CD4-positive, alpha-beta T cell treated with Interleukin-15 for 1 hour (primary cell): ENCODE measurements at regions not wholly inside any gene's neighbourhood (a gene's known extent, or its start where the extent isn't known, plus 50 kb on each side); places are given as distances from the start of the nearest gene placed in this dataset.

Source experiments
- DNase-seq: peaks from one replicate; pipeline ENCODE4 v3.0.0-alpha.2; 2020

- DNase-seq = no peak
These were observed 466.2 kb downstream of the ENC1 start for GRCh38 chr5:74174366-74174765.

- no peak for DNase-seq
These were observed 466.9 kb downstream of the ENC1 start for GRCh38 chr5:74173665-74174064.

GRCh38 chr5:74173241-74173640 is 467.3 kb downstream of the ENC1 start:
- no peak for DNase-seq

GRCh38 chr5:74169701-74170100 is 470.8 kb downstream of the ENC1 start:
- no peak for DNase-seq

- no peak for DNase-seq
These were observed 472.6 kb downstream of the ENC1 start for GRCh38 chr5:74167930-74168315.

- DNase-seq = no peak
These were observed 473.2 kb downstream of the ENC1 start for GRCh38 chr5:74167206-74167929.

- DNase-seq = no peak
These were observed 474.5 kb downstream of the ENC1 start for GRCh38 chr5:74166064-74166463.

GRCh38 chr5:74164725-74165235 is 475.7 kb downstream of the ENC1 start:
- DNase-seq = no peak

GRCh38 chr5:74162524-74162923 is 478.0 kb downstream of the ENC1 start:
- DNase-seq = no peak

- DNase-seq = no peak
These were observed 479.4 kb downstream of the ENC1 start for GRCh38 chr5:74161170-74161569.

- DNase-seq = no peak
These were observed 483.7 kb downstream of the ENC1 start for GRCh38 chr5:74156728-74157383.

- DNase-seq = no peak
These were observed 485.0 kb downstream of the ENC1 start for GRCh38 chr5:74155501-74155900.

GRCh38 chr5:74154526-74154925 is 486.0 kb downstream of the ENC1 start:
- DNase-seq = no peak

- no peak for DNase-seq
These were observed 487.2 kb downstream of the ENC1 start for GRCh38 chr5:74153255-74153790.

GRCh38 chr5:74152625-74153254 is 487.8 kb downstream of the ENC1 start:
- no peak for DNase-seq

- no peak for DNase-seq
These were observed 488.4 kb downstream of the ENC1 start for GRCh38 chr5:74152136-74152535.

GRCh38 chr5:74149395-74149794 is 491.1 kb downstream of the ENC1 start:
- DNase-seq = no peak

GRCh38 chr5:74148321-74148720 is 492.2 kb downstream of the ENC1 start:
- no peak for DNase-seq

- DNase-seq = no peak
These were observed 493.7 kb downstream of the ENC1 start for GRCh38 chr5:74146796-74147195.

- DNase-seq = no peak
These were observed 494.6 kb downstream of the ENC1 start for GRCh38 chr5:74145951-74146350.

GRCh38 chr5:74143721-74144330 is 496.7 kb downstream of the ENC1 start:
- DNase-seq = no peak

- DNase-seq = no peak
These were observed 497.4 kb downstream of the ENC1 start for GRCh38 chr5:74143151-74143550.

GRCh38 chr5:74141053-74141452 is 499.5 kb downstream of the ENC1 start:
- no peak for DNase-seq
